ENCODE measurements at regions not wholly inside any gene's neighbourhood (a gene's known extent, or its start where the extent isn't known, plus 50 kb on each side); places are given as distances from the start of the nearest gene placed in this dataset.

DNA sequence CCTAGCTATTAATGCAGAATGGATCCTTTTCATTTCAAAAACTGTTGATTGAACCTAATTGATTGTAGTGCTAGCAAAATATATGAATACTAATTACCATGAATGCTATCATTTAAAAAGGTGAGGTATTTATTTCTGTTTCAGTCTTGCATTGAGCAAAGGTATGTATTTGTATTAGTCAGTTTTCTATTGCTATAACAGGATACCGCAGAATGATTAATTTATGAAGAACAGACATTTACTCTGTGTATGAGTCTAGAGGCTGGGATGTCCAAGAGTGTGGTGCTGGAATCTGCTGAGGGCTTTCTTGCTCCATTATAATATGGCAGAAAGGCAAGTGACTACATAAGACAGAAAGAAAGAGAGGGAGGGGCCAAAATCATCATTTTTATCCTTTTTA lies 199.2 kb downstream of the KIF20B start (continued):
- TF ChIP-seq, protein P1, sequence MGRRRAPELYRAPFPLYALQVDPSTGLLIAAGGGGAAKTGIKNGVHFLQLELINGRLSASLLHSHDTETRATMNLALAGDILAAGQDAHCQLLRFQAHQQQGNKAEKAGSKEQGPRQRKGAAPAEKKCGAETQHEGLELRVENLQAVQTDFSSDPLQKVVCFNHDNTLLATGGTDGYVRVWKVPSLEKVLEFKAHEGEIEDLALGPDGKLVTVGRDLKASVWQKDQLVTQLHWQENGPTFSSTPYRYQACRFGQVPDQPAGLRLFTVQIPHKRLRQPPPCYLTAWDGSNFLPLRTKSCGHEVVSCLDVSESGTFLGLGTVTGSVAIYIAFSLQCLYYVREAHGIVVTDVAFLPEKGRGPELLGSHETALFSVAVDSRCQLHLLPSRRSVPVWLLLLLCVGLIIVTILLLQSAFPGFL (CRISPR knock-in tag; IDR thresholded peaks at IDR 0.05; ENCODE audit: borderline replicate concordance): no peak

DNA sequence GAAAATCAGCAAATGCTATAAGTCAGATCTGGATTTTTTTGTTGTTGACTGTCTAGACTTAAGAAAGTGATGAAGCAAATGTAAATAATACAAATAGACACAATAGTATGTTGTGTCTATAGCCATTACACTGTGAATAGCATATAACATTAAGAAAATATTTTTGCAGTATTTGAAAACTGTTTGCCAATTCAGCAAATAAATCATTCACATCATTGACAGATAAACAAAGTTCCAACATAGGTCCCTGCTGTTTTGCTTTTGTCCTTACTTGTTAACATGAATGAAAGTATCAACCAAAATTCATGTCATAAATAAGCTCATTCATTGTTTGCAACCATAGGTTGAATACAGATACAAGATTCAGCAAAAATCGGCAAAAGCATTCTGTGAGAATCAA lies 200.5 kb downstream of the KIF20B start:
- POLR2A ChIA-PET: no interaction called here
- H3K4me1 Mint-ChIP-seq: peaks cover 7% of the 10 kb centered on the region; the same call in 1 of the 2 replicates
- TF ChIP-seq GABPB1 (CRISPR knock-in tag; IDR thresholded peaks at IDR 0.05) (no peak), NR1H2 (CRISPR knock-in tag; IDR thresholded peaks at IDR 0.05) (no peak), ZBTB21 (CRISPR knock-in tag; IDR thresholded peaks at IDR 0.05; ENCODE audit: borderline replicate concordance) (no peak), KAT7 (CRISPR knock-in tag; IDR thresholded peaks at IDR 0.05; ENCODE audit: borderline replicate concordance) (no peak), NFATC4 (CRISPR knock-in tag; IDR thresholded peaks at IDR 0.05) (no peak), NFYB (CRISPR knock-in tag; conservative IDR thresholded peaks at IDR 0.05; ENCODE audit: low read depth) (no peak), MYBL2 (CRISPR knock-in tag; IDR thresholded peaks at IDR 0.05) (no peak), ZNF121 (CRISPR knock-in tag; IDR thresholded peaks at IDR 0.05) (no peak), ZNF416 (CRISPR knock-in tag; IDR thresholded peaks at IDR 0.05) (no peak), IRF2 (CRISPR knock-in tag; IDR thresholded peaks at IDR 0.05; ENCODE audit: borderline replicate concordance, low read depth) (no peak), SOX15 (CRISPR knock-in tag; IDR thresholded peaks at IDR 0.05) (no peak), ELF4 (CRISPR knock-in tag; IDR thresholded peaks at IDR 0.05; ENCODE audit: low read depth) (no peak), NR3C1 (CRISPR knock-in tag; conservative IDR thresholded peaks at IDR 0.05; ENCODE audit: low read depth) (no peak)
- TF ChIP-seq, protein P2, sequence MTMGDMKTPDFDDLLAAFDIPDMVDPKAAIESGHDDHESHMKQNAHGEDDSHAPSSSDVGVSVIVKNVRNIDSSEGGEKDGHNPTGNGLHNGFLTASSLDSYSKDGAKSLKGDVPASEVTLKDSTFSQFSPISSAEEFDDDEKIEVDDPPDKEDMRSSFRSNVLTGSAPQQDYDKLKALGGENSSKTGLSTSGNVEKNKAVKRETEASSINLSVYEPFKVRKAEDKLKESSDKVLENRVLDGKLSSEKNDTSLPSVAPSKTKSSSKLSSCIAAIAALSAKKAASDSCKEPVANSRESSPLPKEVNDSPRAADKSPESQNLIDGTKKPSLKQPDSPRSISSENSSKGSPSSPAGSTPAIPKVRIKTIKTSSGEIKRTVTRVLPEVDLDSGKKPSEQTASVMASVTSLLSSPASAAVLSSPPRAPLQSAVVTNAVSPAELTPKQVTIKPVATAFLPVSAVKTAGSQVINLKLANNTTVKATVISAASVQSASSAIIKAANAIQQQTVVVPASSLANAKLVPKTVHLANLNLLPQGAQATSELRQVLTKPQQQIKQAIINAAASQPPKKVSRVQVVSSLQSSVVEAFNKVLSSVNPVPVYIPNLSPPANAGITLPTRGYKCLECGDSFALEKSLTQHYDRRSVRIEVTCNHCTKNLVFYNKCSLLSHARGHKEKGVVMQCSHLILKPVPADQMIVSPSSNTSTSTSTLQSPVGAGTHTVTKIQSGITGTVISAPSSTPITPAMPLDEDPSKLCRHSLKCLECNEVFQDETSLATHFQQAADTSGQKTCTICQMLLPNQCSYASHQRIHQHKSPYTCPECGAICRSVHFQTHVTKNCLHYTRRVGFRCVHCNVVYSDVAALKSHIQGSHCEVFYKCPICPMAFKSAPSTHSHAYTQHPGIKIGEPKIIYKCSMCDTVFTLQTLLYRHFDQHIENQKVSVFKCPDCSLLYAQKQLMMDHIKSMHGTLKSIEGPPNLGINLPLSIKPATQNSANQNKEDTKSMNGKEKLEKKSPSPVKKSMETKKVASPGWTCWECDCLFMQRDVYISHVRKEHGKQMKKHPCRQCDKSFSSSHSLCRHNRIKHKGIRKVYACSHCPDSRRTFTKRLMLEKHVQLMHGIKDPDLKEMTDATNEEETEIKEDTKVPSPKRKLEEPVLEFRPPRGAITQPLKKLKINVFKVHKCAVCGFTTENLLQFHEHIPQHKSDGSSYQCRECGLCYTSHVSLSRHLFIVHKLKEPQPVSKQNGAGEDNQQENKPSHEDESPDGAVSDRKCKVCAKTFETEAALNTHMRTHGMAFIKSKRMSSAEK (CRISPR knock-in tag; IDR thresholded peaks at IDR 0.05; ENCODE audit: borderline replicate concordance): no peak
- TF ChIP-seq, protein P3, sequence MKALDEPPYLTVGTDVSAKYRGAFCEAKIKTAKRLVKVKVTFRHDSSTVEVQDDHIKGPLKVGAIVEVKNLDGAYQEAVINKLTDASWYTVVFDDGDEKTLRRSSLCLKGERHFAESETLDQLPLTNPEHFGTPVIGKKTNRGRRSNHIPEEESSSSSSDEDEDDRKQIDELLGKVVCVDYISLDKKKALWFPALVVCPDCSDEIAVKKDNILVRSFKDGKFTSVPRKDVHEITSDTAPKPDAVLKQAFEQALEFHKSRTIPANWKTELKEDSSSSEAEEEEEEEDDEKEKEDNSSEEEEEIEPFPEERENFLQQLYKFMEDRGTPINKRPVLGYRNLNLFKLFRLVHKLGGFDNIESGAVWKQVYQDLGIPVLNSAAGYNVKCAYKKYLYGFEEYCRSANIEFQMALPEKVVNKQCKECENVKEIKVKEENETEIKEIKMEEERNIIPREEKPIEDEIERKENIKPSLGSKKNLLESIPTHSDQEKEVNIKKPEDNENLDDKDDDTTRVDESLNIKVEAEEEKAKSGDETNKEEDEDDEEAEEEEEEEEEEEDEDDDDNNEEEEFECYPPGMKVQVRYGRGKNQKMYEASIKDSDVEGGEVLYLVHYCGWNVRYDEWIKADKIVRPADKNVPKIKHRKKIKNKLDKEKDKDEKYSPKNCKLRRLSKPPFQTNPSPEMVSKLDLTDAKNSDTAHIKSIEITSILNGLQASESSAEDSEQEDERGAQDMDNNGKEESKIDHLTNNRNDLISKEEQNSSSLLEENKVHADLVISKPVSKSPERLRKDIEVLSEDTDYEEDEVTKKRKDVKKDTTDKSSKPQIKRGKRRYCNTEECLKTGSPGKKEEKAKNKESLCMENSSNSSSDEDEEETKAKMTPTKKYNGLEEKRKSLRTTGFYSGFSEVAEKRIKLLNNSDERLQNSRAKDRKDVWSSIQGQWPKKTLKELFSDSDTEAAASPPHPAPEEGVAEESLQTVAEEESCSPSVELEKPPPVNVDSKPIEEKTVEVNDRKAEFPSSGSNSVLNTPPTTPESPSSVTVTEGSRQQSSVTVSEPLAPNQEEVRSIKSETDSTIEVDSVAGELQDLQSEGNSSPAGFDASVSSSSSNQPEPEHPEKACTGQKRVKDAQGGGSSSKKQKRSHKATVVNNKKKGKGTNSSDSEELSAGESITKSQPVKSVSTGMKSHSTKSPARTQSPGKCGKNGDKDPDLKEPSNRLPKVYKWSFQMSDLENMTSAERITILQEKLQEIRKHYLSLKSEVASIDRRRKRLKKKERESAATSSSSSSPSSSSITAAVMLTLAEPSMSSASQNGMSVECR (CRISPR knock-in tag; IDR thresholded peaks at IDR 0.05; ENCODE audit: borderline replicate concordance): no peak

More for the DNA sequence above, 200.5 kb downstream of the KIF20B start:
- DNase-seq (ENCODE audit: low spot score) (no peak), ATAC-seq (no peak)
- CTCF ChIA-PET: no interaction called here
- H3K9me3 Mint-ChIP-seq: no peaks in the 10 kb centered on the region
- H3K36me3 Mint-ChIP-seq: no peaks in the 10 kb centered on the region
- no peaks in the 10 kb centered on the region for H3K27me3 Mint-ChIP-seq (ENCODE audit: low read depth)
- H3K27ac Mint-ChIP-seq: no peak overlapping the region
- H3K4me3 Mint-ChIP-seq: no peak overlapping the region

Measured in WTC11 (cell line).